Astrocyte of the cerebellum (primary cell): ENCODE measurements at regions not wholly inside any gene's neighbourhood (a gene's known extent, or its start where the extent isn't known, plus 50 kb on each side); places are given as distances from the start of the nearest gene placed in this dataset.

Source experiments
- DNase-seq: peaks from one replicate; pipeline ENCODE4 v3.0.0-alpha.2; 2011; ENCODE audit warnings: low read depth
- H3K4me3 ChIP-seq: 2 replicates; pipeline ENCODE4 v1.5.1; 2011; ENCODE audit warnings: mild to moderate bottlenecking, low read depth, low read length, moderate library complexity
- CTCF ChIP-seq: IDR thresholded peaks from 2 replicates; pipeline ENCODE4 v1.5.1; 2012; ENCODE audit warnings: low read length, low read depth, moderate library complexity, mild to moderate bottlenecking; ENCODE audit errors: missing control alignments
- in situ Hi-C: cut with HindIII; loops from 2 replicates; pipeline ENCODE4 v1.10.0; 2017; ENCODE audit warnings: low sequenced_read_pairs

- no peak for TF ChIP-seq CTCF
- in situ Hi-C loops: no loop called here
- DNase-seq: no peak
- no peak overlapping the region for H3K4me3 ChIP-seq
These were observed 103.8 kb upstream of the MIER3 start for GRCh38 chr5:57055731-57056130.

- no peak for TF ChIP-seq CTCF
- no peak for DNase-seq
- no peak overlapping the region for H3K4me3 ChIP-seq
These were observed 110.1 kb upstream of the GPBP1 start for GRCh38 chr5:57063773-57064172.

GRCh38 chr5:57066924-57067596 is 106.8 kb upstream of the GPBP1 start:
- DNase-seq: no peak
- H3K4me3 ChIP-seq: no peak overlapping the region
- in situ Hi-C loops: no loop called here
- TF ChIP-seq CTCF: no peak

More at GRCh38 chr5:57063773-57064172, 110.1 kb upstream of the GPBP1 start:
- in situ Hi-C loops: no loop called here

DNA sequence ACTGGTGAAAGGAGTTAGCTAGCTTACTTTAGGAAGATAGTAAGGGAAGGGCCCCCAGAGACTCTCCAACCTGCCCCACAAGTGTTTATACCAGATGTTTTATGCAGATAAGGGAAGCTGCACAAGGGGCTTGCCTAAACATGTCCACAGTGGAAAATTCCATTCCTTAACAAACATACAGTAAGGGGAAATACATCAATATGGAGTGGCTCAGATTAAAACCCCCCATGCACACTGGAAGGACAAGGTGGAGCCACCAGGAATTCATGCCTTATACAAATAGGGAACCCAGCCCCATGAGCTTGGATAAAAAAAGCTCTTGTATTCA is 106.3 kb upstream of the GPBP1 start:
- in situ Hi-C loops: no loop called here
- DNase-seq: no peak
- TF ChIP-seq CTCF: no peak
- no peak overlapping the region for H3K4me3 ChIP-seq

- no peak overlapping the region for H3K4me3 ChIP-seq
- in situ Hi-C loops: no loop called here
- DNase-seq: no peak
- no peak for TF ChIP-seq CTCF
These were observed 104.6 kb upstream of the GPBP1 start for GRCh38 chr5:57069115-57069835.

DNA sequence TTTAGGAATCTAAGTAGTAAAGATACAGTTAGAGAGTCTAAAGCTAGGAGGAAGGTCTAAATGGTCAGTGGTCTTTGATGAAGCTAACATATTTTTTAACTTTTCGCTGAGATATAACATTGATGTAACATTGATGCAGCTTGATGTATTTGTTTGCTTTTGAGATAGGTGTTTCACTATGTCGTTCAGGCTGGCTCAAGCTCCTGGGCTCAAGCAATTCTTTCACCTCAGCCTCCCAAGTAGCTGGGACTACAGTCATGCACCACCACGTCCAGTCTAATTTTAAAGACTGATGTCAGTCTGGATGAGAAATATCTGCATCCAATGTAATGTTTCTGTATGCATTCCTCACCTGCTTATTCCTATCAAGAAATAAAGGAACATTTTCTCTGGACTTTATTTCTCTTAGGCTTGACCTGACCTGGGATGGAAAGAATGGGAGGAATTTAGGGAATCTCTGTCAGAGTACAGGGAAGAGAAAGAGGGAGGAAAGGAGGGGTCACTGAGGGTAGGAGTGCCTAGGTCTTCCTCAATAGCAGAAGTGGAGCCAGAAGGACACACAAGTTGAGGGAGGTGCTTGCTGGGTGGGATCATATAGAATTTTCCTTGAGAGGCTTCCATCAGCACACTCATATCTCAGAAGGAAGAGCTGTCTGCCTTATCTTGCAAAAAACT is 101.5 kb upstream of the GPBP1 start:
- TF ChIP-seq CTCF: no peak
- in situ Hi-C loops: no loop called here
- DNase-seq: no peak
- no peak overlapping the region for H3K4me3 ChIP-seq
